ENCODE measurements at regions not wholly inside any gene's neighbourhood (a gene's known extent, or its start where the extent isn't known, plus 50 kb on each side); places are given as distances from the start of the nearest gene placed in this dataset.
A peak's percentile ranks its signal among the peaks of the same experiment; 100 is the strongest.

DNA sequence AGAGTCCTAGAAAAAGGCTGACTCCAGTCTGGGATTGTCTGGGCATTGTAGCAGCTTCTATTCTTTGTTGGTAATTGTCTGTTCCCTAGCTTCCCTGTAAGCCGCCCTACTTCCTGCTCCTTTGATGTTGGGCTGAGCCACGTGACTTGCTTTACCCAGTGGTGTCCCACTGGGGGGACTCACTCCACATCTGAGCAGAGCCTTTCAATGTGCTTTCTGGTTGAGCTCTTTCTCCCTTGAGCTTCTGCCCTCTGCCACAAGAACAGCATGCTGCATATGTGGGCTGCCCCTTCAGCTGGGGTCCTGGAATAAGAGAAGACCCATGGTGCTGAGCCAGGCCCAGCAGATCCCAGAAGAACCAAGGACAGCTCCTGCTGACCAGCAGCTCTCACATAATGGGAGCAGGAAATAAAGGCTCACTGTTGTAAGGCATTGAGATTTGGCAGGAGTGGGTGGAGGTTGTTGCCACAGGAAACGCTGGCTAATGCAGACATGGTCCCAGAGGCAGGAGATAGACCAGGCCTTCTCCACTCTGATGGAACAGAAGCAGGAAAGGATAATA, 276.3 kb upstream of the GJB5 start:
- no peak for DNase-seq (ENCODE audit: low read depth)

DNA sequence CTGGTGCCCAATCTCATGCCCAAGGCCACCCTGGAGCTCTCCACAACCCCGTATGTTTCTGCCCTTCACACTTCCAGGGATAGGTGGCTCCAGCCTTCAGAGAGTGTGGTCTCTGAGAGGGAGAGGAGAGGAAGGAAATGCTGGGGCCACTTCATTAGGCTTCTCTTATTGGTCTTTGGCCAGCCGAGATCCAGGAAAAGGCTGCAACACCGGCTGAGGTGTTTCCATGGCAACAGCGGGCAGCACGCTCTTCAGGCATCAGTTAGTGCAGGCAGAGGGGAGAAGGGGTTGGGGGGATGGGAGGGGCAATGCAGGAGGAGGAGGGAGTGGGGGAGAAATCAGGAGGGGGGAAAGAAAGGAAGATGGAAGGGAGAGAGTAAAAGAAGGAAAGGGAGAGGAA, 275.1 kb upstream of the GJB5 start:
- no peak for DNase-seq (ENCODE audit: low read depth)

DNA sequence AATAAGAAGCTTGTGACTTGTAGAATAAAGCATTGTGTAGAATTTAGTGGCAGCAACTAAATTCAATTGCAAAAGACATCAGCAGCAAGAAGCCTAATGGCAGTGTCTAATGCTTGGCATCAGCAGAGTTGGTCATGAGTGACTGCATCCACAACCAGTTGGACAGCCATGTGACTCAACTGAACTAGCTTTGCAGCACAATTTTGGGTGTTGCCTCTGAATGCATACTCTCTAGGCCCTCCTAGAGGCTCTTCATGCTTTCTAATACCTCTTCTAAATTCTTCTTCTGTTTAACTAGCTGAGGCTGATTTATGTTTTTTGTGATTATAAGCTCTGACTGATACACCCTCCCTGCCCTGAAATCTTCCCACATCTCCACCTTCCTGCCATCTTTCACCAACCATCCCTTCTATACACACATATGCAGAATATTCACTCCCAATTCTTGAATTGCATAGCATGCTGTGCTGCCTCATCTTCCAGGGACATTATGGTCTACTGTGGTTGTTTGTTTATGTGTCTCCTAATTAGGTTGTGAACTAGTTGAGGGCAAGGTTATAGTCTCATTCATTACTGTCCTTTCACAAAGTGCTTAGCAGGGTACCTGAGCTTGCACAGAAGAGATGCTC, 266.7 kb upstream of the GJB5 start:
- no peak for DNase-seq (ENCODE audit: low read depth)

- DNase-seq (ENCODE audit: low read depth), result no peak
Observed at GRCh38 chr1:34500451-34500850, 254.4 kb upstream of the GJB5 start.

DNA sequence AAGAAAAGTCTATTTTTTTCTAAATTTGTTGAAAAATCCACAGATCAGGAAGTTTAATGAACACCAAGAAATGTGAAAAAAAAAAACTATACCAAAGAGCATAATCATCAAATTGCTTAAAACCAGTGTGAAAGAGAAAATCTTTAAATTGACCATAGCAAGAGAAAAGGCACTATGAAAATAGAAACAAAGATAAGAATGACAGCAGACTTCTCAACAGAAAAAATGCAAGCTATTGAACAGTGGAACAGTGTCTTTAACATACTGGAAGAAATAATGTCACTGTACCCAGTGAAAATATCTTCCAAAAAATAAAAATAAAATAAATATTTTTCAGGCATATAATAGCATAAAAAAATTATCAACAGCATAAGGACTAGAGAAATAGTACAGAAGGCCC, 243.0 kb upstream of the GJB5 start:
- DNase-seq (ENCODE audit: low read depth), result no peak

- no peak for DNase-seq (ENCODE audit: low read depth)
Observed at GRCh38 chr1:34518146-34518699, 236.6 kb upstream of the GJB5 start.

DNA sequence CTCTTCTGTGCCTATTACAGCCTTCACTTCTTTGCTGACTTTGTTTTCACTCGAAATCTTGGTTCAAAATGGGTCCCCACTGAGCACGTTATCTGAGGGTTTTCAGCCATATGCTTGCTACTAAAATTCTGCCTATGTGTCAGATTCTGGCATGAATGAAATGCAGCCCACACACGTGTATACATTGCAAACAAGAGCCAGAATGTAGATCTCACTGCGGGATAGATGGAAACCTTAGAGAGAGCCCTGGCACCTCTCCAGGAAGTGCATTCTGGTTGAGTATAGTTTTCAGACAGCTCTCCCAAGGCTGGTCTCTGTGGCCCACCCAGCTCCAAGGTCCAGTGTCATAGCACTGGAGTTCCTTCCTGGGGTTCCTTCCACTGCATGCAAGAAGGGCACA, 234.7 kb upstream of the GJB5 start:
- no peak for DNase-seq (ENCODE audit: low read depth)

DNA sequence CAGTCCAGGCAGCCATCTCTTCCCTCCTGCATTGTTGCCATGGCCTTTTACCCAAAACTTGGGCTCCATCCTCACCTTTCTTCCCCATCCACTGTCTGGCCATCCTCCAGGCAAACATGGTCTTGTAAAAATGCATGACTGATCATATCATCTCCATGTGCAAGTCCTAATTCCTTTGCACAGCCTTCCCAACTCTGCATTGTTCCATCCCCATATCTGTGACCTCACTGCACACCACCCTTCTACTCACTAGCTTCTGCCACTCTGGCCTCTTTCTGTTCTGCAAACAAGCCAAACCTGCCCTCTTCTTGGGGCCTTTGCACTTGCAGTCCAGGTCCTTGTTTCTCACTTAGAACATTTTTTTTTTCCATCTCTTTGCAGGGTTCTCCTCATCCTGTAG, 230.1 kb upstream of the GJB5 start:
- DNase-seq (ENCODE audit: low read depth), result no peak

- DNase-seq (ENCODE audit: low read depth), result no peak
Observed at GRCh38 chr1:34529935-34530859, 224.7 kb upstream of the GJB5 start.

DNA sequence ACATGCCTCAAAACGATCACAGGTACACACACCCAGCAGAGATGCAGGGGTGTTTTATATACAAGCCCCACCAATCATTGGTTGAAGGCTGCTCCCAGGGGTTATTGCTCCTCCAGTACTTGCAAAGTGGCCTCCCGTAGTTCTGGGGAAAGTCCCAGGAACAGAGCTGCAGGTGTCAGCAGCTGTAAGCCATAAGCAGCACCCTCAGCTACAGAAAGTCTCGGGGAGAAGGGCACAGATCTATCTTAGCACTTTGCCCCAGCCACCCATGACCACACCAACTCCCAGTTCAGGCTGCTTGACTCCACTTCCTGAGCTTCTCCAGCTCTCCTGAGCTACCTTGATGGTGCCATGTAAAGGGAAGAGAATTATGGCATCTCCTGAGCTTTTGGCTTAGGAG, 222.7 kb upstream of the GJB5 start:
- DNase-seq (ENCODE audit: low read depth), result no peak

DNA sequence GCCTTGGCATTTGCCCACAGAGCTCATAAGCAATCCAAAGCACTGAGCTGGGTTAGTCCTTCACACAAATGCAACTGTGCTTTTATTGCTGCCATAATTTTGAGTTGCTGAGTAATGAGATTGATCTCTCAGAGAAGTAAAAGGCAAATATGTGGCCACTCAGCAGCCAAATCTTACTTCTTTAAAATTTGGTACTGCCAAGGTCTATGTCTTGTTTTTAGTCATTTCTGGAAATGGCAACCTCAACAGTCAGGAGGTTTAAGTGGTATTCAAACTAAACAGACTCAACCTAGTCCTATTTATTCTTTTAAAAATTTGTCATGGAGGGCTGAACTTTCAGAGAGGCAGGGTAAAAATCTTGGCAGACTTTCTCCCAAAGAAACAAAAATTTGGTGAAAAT, 216.4 kb upstream of the GJB5 start:
- no peak for DNase-seq (ENCODE audit: low read depth)

GRCh38 chr1:34547046-34547674, 207.7 kb upstream of the GJB5 start:
- DNase-seq (ENCODE audit: low read depth), result no peak

DNA sequence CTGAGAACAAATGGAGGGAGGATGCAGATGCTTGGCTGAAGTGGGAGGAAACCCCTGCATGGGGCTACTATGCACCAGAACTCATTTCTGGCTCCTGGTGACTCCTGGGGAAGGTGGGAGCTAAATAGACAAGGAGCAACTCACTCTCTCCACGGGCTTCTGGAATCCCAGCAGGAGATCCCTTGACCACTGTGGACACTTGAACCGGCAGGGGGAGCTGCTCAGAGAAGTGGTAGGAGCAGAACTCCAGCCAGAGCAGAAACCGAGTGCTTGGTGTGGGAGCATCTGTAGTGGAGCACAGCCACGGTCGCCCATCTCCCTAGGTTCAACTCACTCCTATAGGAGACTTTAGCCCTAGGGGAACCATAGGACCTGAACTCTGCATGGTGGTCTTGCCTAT, 205.6 kb upstream of the GJB5 start:
- no peak for DNase-seq (ENCODE audit: low read depth)

- DNase-seq (ENCODE audit: low read depth), result no peak
Observed at GRCh38 chr1:34578306-34578705, 176.5 kb upstream of the GJB5 start.

DNA sequence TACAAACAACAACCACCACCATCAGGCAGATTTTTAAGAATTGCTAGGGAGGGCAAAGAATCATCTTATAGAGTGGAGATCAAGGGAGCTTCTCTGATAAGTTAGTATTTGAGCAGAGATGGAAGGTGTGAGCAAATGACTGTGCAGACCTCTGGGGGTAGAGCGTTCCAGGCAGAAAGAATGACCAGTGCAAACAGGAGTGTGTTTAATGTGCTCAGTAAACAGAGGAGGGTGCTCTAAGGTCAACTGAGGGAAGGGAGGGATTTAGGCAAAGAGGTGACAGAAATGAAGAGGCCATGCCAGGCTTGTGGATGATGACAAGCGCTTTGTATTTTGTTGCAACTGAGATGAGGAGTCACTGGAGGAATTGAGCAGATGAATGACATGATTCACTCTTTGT, 172.5 kb upstream of the GJB5 start:
- no peak for DNase-seq (ENCODE audit: low read depth)

DNA sequence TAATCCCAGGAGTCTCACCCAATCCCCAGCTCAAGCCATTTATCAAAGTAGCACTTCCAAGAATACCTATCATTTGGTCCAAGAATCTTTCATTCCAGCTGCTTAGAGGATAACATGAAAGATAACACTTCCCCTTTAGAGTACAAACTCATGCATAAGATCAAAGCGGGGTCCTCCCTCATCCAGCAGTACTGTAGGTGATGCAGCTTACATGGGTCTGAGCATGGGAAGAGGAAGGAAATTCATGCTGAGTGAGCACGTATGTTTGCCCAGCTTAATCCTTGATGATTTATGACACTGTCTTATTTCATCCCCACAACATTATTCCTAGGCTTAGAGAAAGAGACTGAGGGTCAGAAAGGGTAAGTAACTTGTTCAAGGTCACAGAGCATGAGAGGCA, 167.1 kb upstream of the GJB5 start:
- no peak for DNase-seq (ENCODE audit: low read depth)

DNA sequence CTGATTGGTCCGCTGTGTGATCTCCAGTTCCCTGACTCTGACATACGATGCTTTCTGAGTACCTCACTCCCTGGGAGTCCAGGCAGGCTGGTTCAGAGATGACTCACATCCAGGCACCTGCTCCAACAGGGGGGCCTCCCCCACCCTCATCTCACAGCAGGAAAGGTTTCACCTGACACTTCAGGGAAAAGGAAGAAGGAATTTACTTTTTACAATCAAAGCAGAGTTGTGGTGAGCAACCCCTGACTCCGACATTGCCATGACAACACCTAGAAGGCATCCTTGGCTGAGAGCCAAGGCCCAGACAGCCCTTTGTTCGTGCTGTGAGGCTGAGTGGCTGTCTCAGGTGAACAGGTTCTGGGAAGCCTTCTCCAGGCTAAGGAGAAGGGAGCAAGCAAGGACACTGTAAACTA, 164.6 kb upstream of the GJB5 start:
- no peak for DNase-seq (ENCODE audit: low read depth)

- no peak for DNase-seq (ENCODE audit: low read depth)
Observed at GRCh38 chr1:34591751-34592629, 162.9 kb upstream of the GJB5 start.

- DNase-seq (ENCODE audit: low read depth), result peak; percentile 2
Observed at GRCh38 chr1:34597877-34598514, 156.9 kb upstream of the GJB5 start.

DNA sequence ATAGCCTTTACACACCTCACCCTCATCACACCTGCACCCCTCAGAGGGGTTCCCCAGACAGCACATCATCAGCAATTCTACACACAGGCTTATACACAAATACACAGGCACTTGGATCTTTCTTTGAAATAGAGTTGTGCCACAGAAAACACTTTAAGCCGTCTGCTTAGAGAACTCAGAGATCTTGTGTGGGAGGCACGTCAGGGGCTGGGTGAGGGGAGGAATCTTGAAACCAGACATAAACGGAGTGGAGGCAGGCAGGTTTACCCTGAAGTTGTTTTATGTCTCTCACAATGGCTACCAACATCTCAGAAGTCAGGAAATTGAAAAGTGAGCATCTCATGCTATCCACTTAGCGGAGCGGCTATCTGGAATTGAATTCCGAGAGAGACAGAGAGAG, 151.9 kb upstream of the GJB5 start:
- no peak for DNase-seq (ENCODE audit: low read depth)

DNA sequence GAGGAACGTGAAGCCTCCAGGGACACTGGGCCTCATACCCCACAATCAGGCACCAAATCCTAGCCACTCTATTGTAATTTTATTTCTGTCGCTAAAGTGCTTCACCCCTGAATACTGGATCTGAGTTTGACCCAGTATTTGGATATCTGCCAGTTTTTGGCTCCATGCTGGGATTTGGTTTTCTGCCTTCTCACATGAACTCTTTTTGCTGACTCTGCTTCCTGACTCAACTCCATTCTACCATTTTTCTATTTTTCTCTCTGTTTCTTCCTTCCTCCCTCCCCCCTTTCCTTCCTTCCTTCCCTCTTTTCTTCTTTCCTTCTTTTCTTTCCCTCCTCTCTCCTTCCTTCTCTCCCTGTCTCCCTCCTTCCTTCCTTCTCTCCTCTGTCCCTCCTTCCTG, 151.3 kb upstream of the GJB5 start:
- DNase-seq (ENCODE audit: low read depth), result no peak
